ENCODE measurements at regions not wholly inside any gene's neighbourhood (a gene's known extent, or its start where the extent isn't known, plus 50 kb on each side); places are given as distances from the start of the nearest gene placed in this dataset.

DNA sequence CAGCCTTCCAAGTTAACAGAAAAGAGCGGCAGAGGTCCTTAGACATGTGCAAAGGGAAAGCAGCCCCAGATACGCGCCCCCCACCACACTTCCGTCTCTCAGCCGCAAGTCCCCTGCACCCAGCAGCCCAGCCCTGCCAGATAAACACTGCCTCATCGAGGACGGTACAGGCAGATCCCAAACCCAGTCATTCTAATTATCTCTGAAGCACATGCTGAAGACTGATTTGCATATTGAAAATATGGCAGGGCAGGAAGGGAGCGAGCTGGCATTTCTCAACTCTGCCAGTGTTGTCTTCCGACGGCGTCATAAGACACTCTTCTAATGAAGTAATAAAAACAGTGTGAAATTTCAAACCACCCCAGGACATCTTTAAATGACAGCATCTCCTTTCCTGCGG lies 122.8 kb upstream of the CDH4 start:
- Histone ChIP-seq H3K27me3 (peaks cover 26% of the 10 kb centered on the region), H3K4me3 (ENCODE audit: low read depth in 1 of 2, low read length in 1 of 2) (no peak overlapping the region), H3K9me3 (no peaks in the 10 kb centered on the region), H3K27ac (no peak overlapping the region), H3K4me1 (ENCODE audit: control insufficient read depth in 1 of 2, insufficient read depth in 1 of 2, low read depth in 1 of 2, low read length in 1 of 2) (no peaks in the 10 kb centered on the region), H3K36me3 (no peaks in the 10 kb centered on the region)
- TF ChIP-seq, protein P1, sequence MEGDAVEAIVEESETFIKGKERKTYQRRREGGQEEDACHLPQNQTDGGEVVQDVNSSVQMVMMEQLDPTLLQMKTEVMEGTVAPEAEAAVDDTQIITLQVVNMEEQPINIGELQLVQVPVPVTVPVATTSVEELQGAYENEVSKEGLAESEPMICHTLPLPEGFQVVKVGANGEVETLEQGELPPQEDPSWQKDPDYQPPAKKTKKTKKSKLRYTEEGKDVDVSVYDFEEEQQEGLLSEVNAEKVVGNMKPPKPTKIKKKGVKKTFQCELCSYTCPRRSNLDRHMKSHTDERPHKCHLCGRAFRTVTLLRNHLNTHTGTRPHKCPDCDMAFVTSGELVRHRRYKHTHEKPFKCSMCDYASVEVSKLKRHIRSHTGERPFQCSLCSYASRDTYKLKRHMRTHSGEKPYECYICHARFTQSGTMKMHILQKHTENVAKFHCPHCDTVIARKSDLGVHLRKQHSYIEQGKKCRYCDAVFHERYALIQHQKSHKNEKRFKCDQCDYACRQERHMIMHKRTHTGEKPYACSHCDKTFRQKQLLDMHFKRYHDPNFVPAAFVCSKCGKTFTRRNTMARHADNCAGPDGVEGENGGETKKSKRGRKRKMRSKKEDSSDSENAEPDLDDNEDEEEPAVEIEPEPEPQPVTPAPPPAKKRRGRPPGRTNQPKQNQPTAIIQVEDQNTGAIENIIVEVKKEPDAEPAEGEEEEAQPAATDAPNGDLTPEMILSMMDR (IDR thresholded peaks at IDR 0.05), result no peak

DNA sequence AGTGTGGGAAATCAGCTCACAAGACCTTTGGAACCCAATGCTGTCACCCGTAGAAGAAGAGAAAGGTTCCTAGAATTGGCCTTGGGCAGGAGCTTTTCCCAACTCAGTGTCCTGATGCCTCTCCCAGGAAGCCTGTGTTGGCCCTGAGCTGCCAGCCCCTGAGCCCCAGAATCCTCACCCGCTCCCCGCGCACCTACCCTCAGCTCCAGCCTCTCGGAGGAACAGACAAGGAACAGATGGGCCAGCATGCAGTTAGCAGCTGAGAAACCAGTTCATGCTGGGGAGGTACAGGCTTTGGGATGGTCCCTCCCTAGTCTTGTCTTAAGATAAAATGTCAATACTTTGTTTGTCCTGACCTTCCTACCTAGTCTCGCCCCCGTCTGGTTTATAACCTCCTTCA lies 121.9 kb upstream of the CDH4 start:
- H3K27me3 ChIP-seq, result peaks cover 35% of the 10 kb centered on the region
- no peaks in the 10 kb centered on the region for H3K4me1 ChIP-seq (ENCODE audit: control insufficient read depth in 1 of 2, insufficient read depth in 1 of 2, low read depth in 1 of 2, low read length in 1 of 2)
- TF ChIP-seq, protein P1 (IDR thresholded peaks at IDR 0.05), result no peak
- no peak overlapping the region for H3K27ac ChIP-seq
- no peak overlapping the region for H3K4me3 ChIP-seq (ENCODE audit: low read depth in 1 of 2, low read length in 1 of 2)
- H3K36me3 ChIP-seq, result no peaks in the 10 kb centered on the region
- H3K9me3 ChIP-seq, result no peaks in the 10 kb centered on the region

DNA sequence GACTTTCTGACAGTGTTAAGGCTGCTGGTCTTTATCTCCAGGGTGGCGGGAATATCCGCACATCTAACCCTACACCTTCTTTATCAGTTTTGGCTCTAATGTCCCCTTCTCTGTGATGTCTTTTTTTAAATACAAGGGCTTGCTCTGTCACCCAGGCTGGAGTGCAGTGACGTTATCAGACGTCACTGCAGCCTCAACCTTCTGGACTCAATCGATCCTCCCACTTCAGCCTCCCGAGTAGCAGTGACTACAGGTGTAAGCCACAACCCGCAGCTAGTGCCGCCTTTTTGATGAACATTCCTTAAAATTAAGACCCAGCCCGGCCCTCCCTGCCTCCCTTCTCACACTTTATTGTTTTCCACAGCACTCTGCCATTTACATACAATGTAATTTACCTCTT lies 120.1 kb upstream of the CDH4 start:
- Histone ChIP-seq H3K27ac (no peak overlapping the region), H3K27me3 (peaks cover 48% of the 10 kb centered on the region), H3K4me1 (ENCODE audit: control insufficient read depth in 1 of 2, insufficient read depth in 1 of 2, low read depth in 1 of 2, low read length in 1 of 2) (no peaks in the 10 kb centered on the region), H3K4me3 (ENCODE audit: low read depth in 1 of 2, low read length in 1 of 2) (no peak overlapping the region), H3K9me3 (no peaks in the 10 kb centered on the region), H3K36me3 (no peaks in the 10 kb centered on the region)
- TF ChIP-seq, protein P1 (IDR thresholded peaks at IDR 0.05), result no peak

DNA sequence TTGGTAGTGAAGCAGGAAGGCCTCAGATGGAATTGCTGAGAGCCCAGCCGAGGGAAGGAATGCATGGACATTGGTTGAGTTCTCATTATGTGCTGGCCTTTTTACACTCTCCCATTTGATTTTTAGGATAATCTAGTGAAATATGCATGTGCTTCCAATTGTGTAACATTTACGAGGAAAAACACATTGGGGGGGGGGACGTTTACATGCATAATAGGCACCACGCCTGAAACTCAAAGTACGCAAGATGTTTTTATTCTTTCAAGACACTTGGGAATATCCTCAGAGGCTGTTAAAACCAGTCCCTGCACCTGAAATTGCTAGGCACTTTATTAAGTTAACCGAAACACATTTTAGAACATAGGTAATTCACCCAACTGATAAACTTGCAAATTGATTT lies 118.5 kb upstream of the CDH4 start:
- Histone ChIP-seq H3K4me3 (ENCODE audit: low read depth in 1 of 2, low read length in 1 of 2) (no peak overlapping the region), H3K9me3 (no peaks in the 10 kb centered on the region), H3K27me3 (peaks cover 47% of the 10 kb centered on the region), H3K4me1 (ENCODE audit: control insufficient read depth in 1 of 2, insufficient read depth in 1 of 2, low read depth in 1 of 2, low read length in 1 of 2) (no peaks in the 10 kb centered on the region), H3K27ac (no peak overlapping the region), H3K36me3 (no peaks in the 10 kb centered on the region)
- TF ChIP-seq, protein P1 (IDR thresholded peaks at IDR 0.05), result no peak

DNA sequence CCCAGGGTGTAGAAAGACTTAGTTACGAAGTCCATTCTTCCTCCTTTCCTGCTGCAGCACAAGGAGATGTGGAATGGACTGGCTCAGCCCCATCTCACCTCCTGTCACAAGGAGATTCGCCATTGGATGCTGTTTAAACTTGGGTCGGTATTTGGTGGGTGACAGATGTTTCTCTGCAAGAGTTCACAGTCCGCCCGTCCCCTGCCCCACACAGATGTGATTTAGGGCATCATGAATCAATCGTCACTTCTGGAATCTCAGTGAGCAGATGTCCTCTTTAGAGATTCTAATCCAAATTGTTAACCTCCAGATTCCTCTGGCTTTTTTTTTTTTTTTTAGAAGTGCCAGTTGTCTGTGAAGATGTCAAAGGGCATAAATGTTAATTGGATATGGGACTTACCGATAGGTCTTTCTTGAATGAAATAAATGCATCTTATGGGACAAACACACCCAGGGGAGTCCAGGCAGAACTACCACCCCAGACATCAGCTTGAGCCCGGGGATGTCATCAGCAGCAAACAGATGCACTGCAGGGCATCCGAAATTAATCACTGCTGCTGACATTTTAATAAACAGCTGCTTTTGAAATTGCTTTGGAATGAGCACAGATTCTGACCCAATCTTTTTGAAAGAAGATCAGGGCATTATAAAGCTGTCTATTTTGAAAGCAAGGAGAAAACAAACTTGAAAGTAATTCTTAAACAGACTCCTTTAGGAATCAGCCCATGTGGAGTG lies 117.6 kb upstream of the CDH4 start:
- H3K27ac ChIP-seq, result no peak overlapping the region
- H3K4me3 ChIP-seq (ENCODE audit: low read depth in 1 of 2, low read length in 1 of 2), result no peak overlapping the region
- TF ChIP-seq, protein P1 (IDR thresholded peaks at IDR 0.05), result no peak
- H3K9me3 ChIP-seq, result no peaks in the 10 kb centered on the region
- H3K27me3 ChIP-seq, result peaks cover 39% of the 10 kb centered on the region
- H3K36me3 ChIP-seq, result no peaks in the 10 kb centered on the region
- no peaks in the 10 kb centered on the region for H3K4me1 ChIP-seq (ENCODE audit: control insufficient read depth in 1 of 2, insufficient read depth in 1 of 2, low read depth in 1 of 2, low read length in 1 of 2)
